GM13977 (cell line): ENCODE measurements at regions not wholly inside any gene's neighbourhood (a gene's known extent, or its start where the extent isn't known, plus 50 kb on each side); places are given as distances from the start of the nearest gene placed in this dataset.

Experiments
- DNase-seq: peaks from one replicate; pipeline ENCODE4 v3.0.0; 2012; ENCODE audit warnings: low spot score
- CTCF ChIP-seq: IDR thresholded peaks from 2 replicates; pipeline ENCODE4 v1.5.1; 2012; ENCODE audit warnings: mild to moderate bottlenecking, control low read depth; ENCODE audit not compliant: insufficient read depth; ENCODE audit errors: extremely low read depth, missing control alignments
- in situ Hi-C: fragments of 300-500 bp; cut with MboI; formaldehyde crosslinking; loops from one replicate; pipeline ENCODE4 v1.12.0; 2022; ENCODE audit warnings: low sequenced_read_pairs, low pct_unique_long_range_greater_than_20kb, mixed read lengths, inconsistent platforms; ENCODE audit not compliant: unreplicated experiment

- no peak for TF ChIP-seq CTCF
- no peak for DNase-seq
- in situ Hi-C loops: no loop called here
Measured at GRCh38 chr3:82202269-82202668, 440.8 kb upstream of the GBE1 start.

- in situ Hi-C loops: no loop called here
- DNase-seq: no peak
- TF ChIP-seq CTCF: no peak
Measured at GRCh38 chr3:82201316-82201715, 439.9 kb upstream of the GBE1 start.

GRCh38 chr3:82198009-82198408, 436.6 kb upstream of the GBE1 start:
- in situ Hi-C loops: no loop called here
- no peak for TF ChIP-seq CTCF
- DNase-seq: no peak

- no peak for TF ChIP-seq CTCF
Measured at GRCh38 chr3:82196645-82197044, 435.2 kb upstream of the GBE1 start.

GRCh38 chr3:82194870-82195269, 433.4 kb upstream of the GBE1 start:
- TF ChIP-seq CTCF: no peak
- in situ Hi-C loops: no loop called here
- no peak for DNase-seq

More at GRCh38 chr3:82196645-82197044, 435.2 kb upstream of the GBE1 start:
- DNase-seq: no peak
- in situ Hi-C loops: no loop called here

- no peak for DNase-seq
- no peak for TF ChIP-seq CTCF
- in situ Hi-C loops: no loop called here
Measured at GRCh38 chr3:82186017-82186416, 424.6 kb upstream of the GBE1 start.

GRCh38 chr3:82179291-82179690, 417.8 kb upstream of the GBE1 start:
- in situ Hi-C loops: no loop called here
- DNase-seq: no peak
- TF ChIP-seq CTCF: no peak
